ENCODE measurements at regions not wholly inside any gene's neighbourhood (a gene's known extent, or its start where the extent isn't known, plus 50 kb on each side); places are given as distances from the start of the nearest gene placed in this dataset.

DNA sequence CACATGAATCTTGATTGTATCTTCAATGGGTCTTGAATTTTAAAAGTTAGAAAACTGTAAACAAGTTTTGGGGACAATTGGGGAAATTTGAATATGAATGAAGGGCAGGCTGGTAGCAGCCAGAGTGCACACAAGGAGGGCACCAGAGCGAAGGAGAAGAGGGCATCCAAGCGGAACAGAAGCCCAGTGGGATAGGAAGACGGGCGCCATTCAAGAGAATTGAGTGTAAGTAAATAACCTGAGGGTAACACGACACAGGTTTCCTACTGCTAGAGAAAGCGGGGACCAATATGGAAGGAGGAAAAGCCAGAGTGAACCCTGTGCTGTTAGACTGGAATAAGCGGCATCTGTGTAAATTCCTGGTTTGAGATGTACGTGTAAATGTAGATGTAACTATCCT, 115.1 kb upstream of the CCL2 start:
- TF ChIP-seq NFE2L2 (IDR thresholded peaks at IDR 0.05; ENCODE audit: low read depth, low read length) = no peak
- TF ChIP-seq, protein P1, sequence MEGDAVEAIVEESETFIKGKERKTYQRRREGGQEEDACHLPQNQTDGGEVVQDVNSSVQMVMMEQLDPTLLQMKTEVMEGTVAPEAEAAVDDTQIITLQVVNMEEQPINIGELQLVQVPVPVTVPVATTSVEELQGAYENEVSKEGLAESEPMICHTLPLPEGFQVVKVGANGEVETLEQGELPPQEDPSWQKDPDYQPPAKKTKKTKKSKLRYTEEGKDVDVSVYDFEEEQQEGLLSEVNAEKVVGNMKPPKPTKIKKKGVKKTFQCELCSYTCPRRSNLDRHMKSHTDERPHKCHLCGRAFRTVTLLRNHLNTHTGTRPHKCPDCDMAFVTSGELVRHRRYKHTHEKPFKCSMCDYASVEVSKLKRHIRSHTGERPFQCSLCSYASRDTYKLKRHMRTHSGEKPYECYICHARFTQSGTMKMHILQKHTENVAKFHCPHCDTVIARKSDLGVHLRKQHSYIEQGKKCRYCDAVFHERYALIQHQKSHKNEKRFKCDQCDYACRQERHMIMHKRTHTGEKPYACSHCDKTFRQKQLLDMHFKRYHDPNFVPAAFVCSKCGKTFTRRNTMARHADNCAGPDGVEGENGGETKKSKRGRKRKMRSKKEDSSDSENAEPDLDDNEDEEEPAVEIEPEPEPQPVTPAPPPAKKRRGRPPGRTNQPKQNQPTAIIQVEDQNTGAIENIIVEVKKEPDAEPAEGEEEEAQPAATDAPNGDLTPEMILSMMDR (conservative IDR thresholded peaks at IDR 0.05; ENCODE audit: low read depth, low read length) = no peak
- TF ChIP-seq POLR2A (IDR thresholded peaks at IDR 0.05; ENCODE audit: low read depth, low read length) = no peak
- TF ChIP-seq RAD21 (IDR thresholded peaks at IDR 0.05; ENCODE audit: low read length) = no peak
- TF ChIP-seq RCOR1 (IDR thresholded peaks at IDR 0.05; ENCODE audit: insufficient replicate concordance, low read length) = no peak

Measured in IMR-90 (cell line).